ENCODE measurements at regions not wholly inside any gene's neighbourhood (a gene's known extent, or its start where the extent isn't known, plus 50 kb on each side); places are given as distances from the start of the nearest gene placed in this dataset.

GRCh38 chr15:29638781-29639180 is 183.5 kb downstream of the TJP1 start (continued):
- TF ChIP-seq CHD7 (IDR thresholded peaks at IDR 0.05; ENCODE audit: insufficient replicate concordance, low read length): no peak
- no peak for TF ChIP-seq TAF1 (IDR thresholded peaks at IDR 0.05; ENCODE audit: low read depth, low read length)
- TF ChIP-seq, protein P1, sequence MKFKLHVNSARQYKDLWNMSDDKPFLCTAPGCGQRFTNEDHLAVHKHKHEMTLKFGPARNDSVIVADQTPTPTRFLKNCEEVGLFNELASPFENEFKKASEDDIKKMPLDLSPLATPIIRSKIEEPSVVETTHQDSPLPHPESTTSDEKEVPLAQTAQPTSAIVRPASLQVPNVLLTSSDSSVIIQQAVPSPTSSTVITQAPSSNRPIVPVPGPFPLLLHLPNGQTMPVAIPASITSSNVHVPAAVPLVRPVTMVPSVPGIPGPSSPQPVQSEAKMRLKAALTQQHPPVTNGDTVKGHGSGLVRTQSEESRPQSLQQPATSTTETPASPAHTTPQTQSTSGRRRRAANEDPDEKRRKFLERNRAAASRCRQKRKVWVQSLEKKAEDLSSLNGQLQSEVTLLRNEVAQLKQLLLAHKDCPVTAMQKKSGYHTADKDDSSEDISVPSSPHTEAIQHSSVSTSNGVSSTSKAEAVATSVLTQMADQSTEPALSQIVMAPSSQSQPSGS (IDR thresholded peaks at IDR 0.05; ENCODE audit: low read length): no peak
- TF ChIP-seq CBX5 (IDR thresholded peaks at IDR 0.05; ENCODE audit: low read depth, low read length): no peak
- TF ChIP-seq EGR1 (IDR thresholded peaks at IDR 0.05; ENCODE audit: borderline replicate concordance, low read depth, low read length): no peak

Measured in H1 (cell line).